Vagina (tissue), 2 donors: ENCODE measurements at regions not wholly inside any gene's neighbourhood (a gene's known extent, or its start where the extent isn't known, plus 50 kb on each side); places are given as distances from the start of the nearest gene placed in this dataset.

Experiments
- DNase-seq, 2 donors: peaks; one replicate each; pipeline ENCODE4 v3.0.0-alpha.2; 2017; ENCODE audit errors: extremely low spot score in 2 of 2
- H3K27ac ChIP-seq: fragments of 200-600 bp; sonication (generic); one replicate; pipeline ENCODE4 v1.5.1; 2019
- H3K27me3 ChIP-seq: fragments of 200-600 bp; sonication (generic); one replicate; pipeline ENCODE4 v1.5.1; 2019
- H3K36me3 ChIP-seq, 2 donors: fragments of 200-600 bp; sonication (generic); one replicate each; pipeline ENCODE4 v1.5.1; 2017 to 2019
- H3K4me1 ChIP-seq: fragments of 200-600 bp; sonication (generic); one replicate; pipeline ENCODE4 v1.5.1; 2019
- H3K4me3 ChIP-seq, 2 donors: fragments of 200-600 bp; sonication (generic); 1 replicate in 1 of 2; 2 replicates in 1 of 2; pipeline ENCODE4 v1.5.1; 2016 to 2019
- H3K9me3 ChIP-seq: fragments of 200-600 bp; sonication (generic); one replicate; pipeline ENCODE4 v1.5.1; 2019
- CTCF ChIP-seq, 3 experiments: fragments of 450-650 bp in 2 of 3; fragments of 200-600 bp in 1 of 3; sonication (generic) in 1 of 3; IDR thresholded peaks; one replicate each; pipeline ENCODE4 v1.5.1; 2017 to 2019; ENCODE audit warnings: antibody characterized with exemption in 3 of 3, mild to moderate bottlenecking in 2 of 3, moderate library complexity in 2 of 3
- POLR2A ChIP-seq, 2 donors: fragments of 450-650 bp; IDR thresholded peaks; one replicate each; pipeline ENCODE4 v1.6.1; 2017; ENCODE audit warnings: antibody characterized with exemption in 2 of 2, mild to moderate bottlenecking in 2 of 2, moderate library complexity in 2 of 2
- POLR2AphosphoS5 ChIP-seq, 2 donors: sonication (generic); formaldehyde crosslinking; IDR thresholded peaks; one replicate each; pipeline ENCODE4 v1.9.0; 2017; ENCODE audit warnings: antibody characterized with exemption in 2 of 2, mild to moderate bottlenecking in 2 of 2, low read depth in 1 of 2; ENCODE audit not compliant: insufficient read depth in 1 of 2
- intact Hi-C: fragments of 100-400 bp; cut with DNase I; formaldehyde crosslinking; loops from one replicate; pipeline ENCODE4 v1.15.1; 2023

- no peak for DNase-seq
- peaks cover 27% of the 10 kb centered on the region for H3K4me1 ChIP-seq
- H3K9me3 ChIP-seq = no peaks in the 10 kb centered on the region
- H3K27me3 ChIP-seq = no peaks in the 10 kb centered on the region
- TF ChIP-seq POLR2AphosphoS5 (IDR thresholded peaks at IDR 0.05; ENCODE audit: insufficient read depth in 1 of 2, low read depth in 1 of 2) (no peak), POLR2A (IDR thresholded peaks at IDR 0.05) (no peak)
- intact Hi-C loops = no loop called here
- H3K4me3 ChIP-seq = no peak overlapping the region
- no peak overlapping the region for H3K27ac ChIP-seq
- H3K36me3 ChIP-seq = no peaks in the 10 kb centered on the region
These were observed 221.9 kb downstream of the TTLL2 start for GRCh38 chr6:167546611-167547327.

- H3K27me3 ChIP-seq = no peaks in the 10 kb centered on the region
- no peaks in the 10 kb centered on the region for H3K9me3 ChIP-seq
- no peaks in the 10 kb centered on the region for H3K36me3 ChIP-seq
- no peak overlapping the region for H3K27ac ChIP-seq
- H3K4me3 ChIP-seq = no peak overlapping the region
- no peak for DNase-seq
- peaks cover 32% of the 10 kb centered on the region for H3K4me1 ChIP-seq
- intact Hi-C loops = no loop called here
- TF ChIP-seq POLR2AphosphoS5 (IDR thresholded peaks at IDR 0.05; ENCODE audit: insufficient read depth in 1 of 2, low read depth in 1 of 2) (no peak), POLR2A (IDR thresholded peaks at IDR 0.05) (no peak), CTCF (IDR thresholded peaks at IDR 0.05) (no peak)
These were observed 222.4 kb downstream of the TTLL2 start for GRCh38 chr6:167547328-167547692.

GRCh38 chr6:167547751-167548150 lies 222.9 kb downstream of the TTLL2 start:
- intact Hi-C loops = no loop called here

GRCh38 chr6:167548451-167548850 lies 223.6 kb downstream of the TTLL2 start:
- H3K4me1 ChIP-seq = peaks cover 27% of the 10 kb centered on the region
- H3K4me3 ChIP-seq = no peak overlapping the region
- no peaks in the 10 kb centered on the region for H3K27me3 ChIP-seq
- DNase-seq = no peak
- intact Hi-C loops = no loop called here
- TF ChIP-seq CTCF (IDR thresholded peaks at IDR 0.05) (no peak), POLR2A (IDR thresholded peaks at IDR 0.05) (no peak), POLR2AphosphoS5 (IDR thresholded peaks at IDR 0.05; ENCODE audit: insufficient read depth in 1 of 2, low read depth in 1 of 2) (no peak)
- no peaks in the 10 kb centered on the region for H3K9me3 ChIP-seq
- H3K27ac ChIP-seq = no peak overlapping the region
- no peaks in the 10 kb centered on the region for H3K36me3 ChIP-seq

More at GRCh38 chr6:167547751-167548150, 222.9 kb downstream of the TTLL2 start:
- Histone ChIP-seq H3K4me3 (no peak overlapping the region), H3K27me3 (no peaks in the 10 kb centered on the region), H3K36me3 (no peaks in the 10 kb centered on the region), H3K4me1 (peaks cover 32% of the 10 kb centered on the region), H3K27ac (no peak overlapping the region), H3K9me3 (no peaks in the 10 kb centered on the region)
- no peak for TF ChIP-seq POLR2AphosphoS5 (IDR thresholded peaks at IDR 0.05; ENCODE audit: insufficient read depth in 1 of 2, low read depth in 1 of 2)
- TF ChIP-seq POLR2A (IDR thresholded peaks at IDR 0.05) = no peak
- no peak for TF ChIP-seq CTCF (IDR thresholded peaks at IDR 0.05)
- DNase-seq = no peak

- peaks cover 24% of the 10 kb centered on the region for H3K4me1 ChIP-seq
- no peak for DNase-seq
These were observed 224.3 kb downstream of the TTLL2 start for GRCh38 chr6:167549213-167549612.

More at GRCh38 chr6:167549213-167549612, 224.3 kb downstream of the TTLL2 start:
- Histone ChIP-seq H3K36me3 (no peaks in the 10 kb centered on the region), H3K27ac (no peak overlapping the region), H3K27me3 (no peaks in the 10 kb centered on the region), H3K9me3 (no peaks in the 10 kb centered on the region), H3K4me3 (no peak overlapping the region)
- intact Hi-C loops = no loop called here
- TF ChIP-seq CTCF (IDR thresholded peaks at IDR 0.05) (no peak), POLR2A (IDR thresholded peaks at IDR 0.05) (no peak), POLR2AphosphoS5 (IDR thresholded peaks at IDR 0.05; ENCODE audit: insufficient read depth in 1 of 2, low read depth in 1 of 2) (no peak)
